HUES6 (cell line): ENCODE measurements at regions not wholly inside any gene's neighbourhood (a gene's known extent, or its start where the extent isn't known, plus 50 kb on each side); places are given as distances from the start of the nearest gene placed in this dataset.

Experiments
- H3K27ac ChIP-seq: 2 replicates; pipeline ENCODE4 v1.7.0; 2013; ENCODE audit warnings: low read depth, mild to moderate bottlenecking, low read length, inconsistent platforms
- H3K27me3 ChIP-seq: 2 replicates; pipeline ENCODE4 v1.6.1; 2013; ENCODE audit warnings: low read length; ENCODE audit not compliant: control insufficient read depth, insufficient read depth
- H3K36me3 ChIP-seq: 2 replicates; pipeline ENCODE4 v1.6.1; 2013; ENCODE audit warnings: low read length; ENCODE audit not compliant: control insufficient read depth, insufficient read depth
- H3K4me1 ChIP-seq: 2 replicates; pipeline ENCODE4 v1.6.1; 2013; ENCODE audit warnings: low read length; ENCODE audit not compliant: control insufficient read depth, insufficient read depth
- H3K4me3 ChIP-seq: 2 replicates; pipeline ENCODE4 v1.5.1; 2013; ENCODE audit warnings: low read depth, low read length
- H3K9ac ChIP-seq: one replicate; pipeline ENCODE4 v1.6.1; 2013; ENCODE audit warnings: mild to moderate bottlenecking, low read length
- H3K9me3 ChIP-seq: 2 replicates; pipeline ENCODE4 v1.6.1; 2013; ENCODE audit warnings: low read depth, low read length; ENCODE audit not compliant: control insufficient read depth, insufficient read depth

DNA sequence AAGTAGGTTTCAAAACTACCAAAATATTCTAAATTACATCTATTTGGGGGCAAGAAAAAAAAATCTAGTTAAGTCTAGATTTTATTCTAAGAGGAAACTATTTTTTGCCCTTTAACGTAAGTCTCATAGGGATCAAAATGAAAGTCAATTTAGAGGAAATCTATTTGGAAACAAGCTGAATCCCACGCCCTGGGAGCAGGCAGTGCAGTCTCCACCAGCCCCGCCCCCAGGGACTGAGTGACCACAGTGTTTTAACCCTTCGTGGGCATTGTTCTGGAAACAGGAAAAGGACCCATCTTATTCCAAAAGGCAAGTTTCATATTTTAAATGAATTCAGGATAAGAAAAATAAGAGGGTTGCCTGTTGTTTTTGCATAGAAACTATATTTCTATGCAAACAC lies 209.7 kb downstream of the SPRY2 start:
- Histone ChIP-seq H3K4me3 (peak overlapping the region; percentile 24; the same call in 1 of the 2 replicates), H3K9ac (no peak overlapping the region)

DNA sequence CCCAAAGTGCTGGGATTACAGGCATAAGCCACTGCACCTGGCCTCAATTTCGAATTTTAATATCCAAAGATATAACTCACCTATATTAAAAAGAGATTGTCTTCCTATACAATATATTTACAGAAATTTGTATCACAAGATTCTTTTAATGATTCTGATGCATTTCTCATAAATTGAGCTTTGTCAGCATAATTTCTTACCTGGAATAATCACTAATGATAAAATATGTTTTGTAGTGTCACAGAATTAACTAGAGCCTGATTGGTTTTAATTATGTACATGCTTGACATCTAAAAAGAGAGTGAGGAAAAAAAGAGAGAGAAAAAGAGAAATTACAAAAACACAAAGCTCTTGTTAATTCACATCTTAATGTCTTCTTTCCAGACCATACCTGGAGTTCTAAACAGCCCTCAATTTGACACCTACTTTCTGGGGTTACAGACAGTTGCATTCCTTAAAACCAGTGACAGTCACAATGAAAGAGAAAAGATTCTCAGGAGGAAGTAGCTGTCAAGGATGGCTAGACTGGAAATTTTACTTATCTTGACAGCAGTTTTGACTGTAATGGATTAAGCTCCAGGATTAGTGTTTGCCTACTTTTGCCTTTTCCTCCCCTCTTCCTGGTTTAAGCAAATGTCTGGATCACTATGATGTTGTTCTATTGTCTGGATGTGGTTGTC lies 214.4 kb downstream of the SPRY2 start:
- peaks cover 32% of the 10 kb centered on the region for H3K4me1 ChIP-seq
- no peak overlapping the region; the same call in 1 of the 2 replicates for H3K27ac ChIP-seq

More for the DNA sequence above, 209.7 kb downstream of the SPRY2 start:
- Histone ChIP-seq H3K9me3 (no peaks in the 10 kb centered on the region), H3K4me1 (peaks cover 60% of the 10 kb centered on the region), H3K27ac (peak overlapping the region; percentile 49; the same call in 1 of the 2 replicates), H3K36me3 (no peaks in the 10 kb centered on the region), H3K27me3 (no peaks in the 10 kb centered on the region)

DNA sequence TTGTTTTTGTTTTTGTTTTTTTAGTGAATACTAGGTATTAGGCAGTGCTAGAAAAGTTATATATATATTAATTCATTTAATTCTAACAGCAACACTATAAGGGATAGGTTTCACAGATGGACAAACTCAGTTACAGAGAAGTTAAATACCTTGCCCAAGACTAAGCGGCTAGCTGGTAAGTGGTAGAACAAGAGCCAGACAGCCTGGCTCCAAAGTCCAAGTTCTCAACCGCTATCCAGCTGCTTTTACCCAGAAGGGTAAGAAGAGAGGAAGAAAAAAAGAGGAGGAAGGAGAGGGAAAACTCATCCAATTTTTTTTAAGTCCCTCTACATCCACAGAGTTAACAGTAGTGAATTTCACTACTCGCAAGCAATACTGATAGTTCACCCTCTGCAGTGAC lies 217.0 kb downstream of the SPRY2 start:
- H3K4me1 ChIP-seq = peaks cover 21% of the 10 kb centered on the region
- H3K4me3 ChIP-seq = no peak overlapping the region
- H3K27ac ChIP-seq = no peak overlapping the region
- no peaks in the 10 kb centered on the region for H3K36me3 ChIP-seq
- H3K9ac ChIP-seq = no peak overlapping the region
- no peaks in the 10 kb centered on the region for H3K27me3 ChIP-seq
- H3K9me3 ChIP-seq = no peaks in the 10 kb centered on the region

More for the DNA sequence above, 214.4 kb downstream of the SPRY2 start:
- no peak overlapping the region for H3K9ac ChIP-seq
- H3K9me3 ChIP-seq = no peaks in the 10 kb centered on the region
- no peak overlapping the region for H3K4me3 ChIP-seq
- no peaks in the 10 kb centered on the region for H3K36me3 ChIP-seq
- H3K27me3 ChIP-seq = no peaks in the 10 kb centered on the region

DNA sequence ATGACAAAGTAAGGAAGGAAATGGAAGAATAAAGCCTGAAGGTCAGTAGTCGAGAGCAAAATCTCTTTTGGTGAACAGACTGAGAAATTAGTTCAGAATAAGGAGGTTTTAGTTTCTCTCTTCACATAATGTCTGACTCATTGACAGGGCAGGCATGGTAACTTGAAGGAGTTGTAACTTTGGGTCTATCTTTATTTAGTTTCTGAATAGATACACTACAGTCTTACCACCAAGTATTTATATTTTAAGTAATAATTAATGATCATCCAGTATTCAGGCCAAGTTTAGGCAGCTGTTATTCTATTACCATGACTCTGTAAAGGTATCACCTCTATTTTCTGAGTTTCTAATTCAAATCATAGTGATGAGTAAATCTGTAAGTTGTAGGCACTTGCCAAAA lies 219.9 kb downstream of the SPRY2 start:
- Histone ChIP-seq H3K4me3 (no peak overlapping the region), H3K9ac (no peak overlapping the region), H3K36me3 (no peaks in the 10 kb centered on the region), H3K4me1 (peaks cover 15% of the 10 kb centered on the region), H3K27ac (no peak overlapping the region), H3K27me3 (no peaks in the 10 kb centered on the region), H3K9me3 (no peaks in the 10 kb centered on the region)

DNA sequence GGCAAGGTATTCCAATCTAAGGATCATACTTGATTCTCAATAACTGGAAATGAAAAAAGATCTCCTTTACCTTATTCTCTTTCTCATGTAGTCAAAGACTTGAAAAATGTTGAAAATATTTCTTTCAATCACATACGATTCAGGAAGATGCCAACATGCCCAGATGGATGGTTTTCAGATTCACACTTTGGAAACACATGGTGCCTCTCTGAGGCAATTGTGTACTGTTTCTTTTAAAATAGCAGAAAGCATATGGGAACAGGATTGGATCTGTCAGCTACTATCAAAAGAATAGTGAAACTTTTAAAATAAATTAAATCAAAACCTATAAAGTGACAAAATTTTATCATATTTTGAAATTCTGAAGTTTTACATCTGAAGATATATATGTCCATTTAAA lies 222.4 kb downstream of the SPRY2 start:
- H3K4me1 ChIP-seq = peaks cover 11% of the 10 kb centered on the region
- no peak overlapping the region for H3K4me3 ChIP-seq
- H3K9me3 ChIP-seq = no peaks in the 10 kb centered on the region
- H3K9ac ChIP-seq = no peak overlapping the region
- no peaks in the 10 kb centered on the region for H3K27me3 ChIP-seq
- no peak overlapping the region for H3K27ac ChIP-seq
- H3K36me3 ChIP-seq = no peaks in the 10 kb centered on the region

DNA sequence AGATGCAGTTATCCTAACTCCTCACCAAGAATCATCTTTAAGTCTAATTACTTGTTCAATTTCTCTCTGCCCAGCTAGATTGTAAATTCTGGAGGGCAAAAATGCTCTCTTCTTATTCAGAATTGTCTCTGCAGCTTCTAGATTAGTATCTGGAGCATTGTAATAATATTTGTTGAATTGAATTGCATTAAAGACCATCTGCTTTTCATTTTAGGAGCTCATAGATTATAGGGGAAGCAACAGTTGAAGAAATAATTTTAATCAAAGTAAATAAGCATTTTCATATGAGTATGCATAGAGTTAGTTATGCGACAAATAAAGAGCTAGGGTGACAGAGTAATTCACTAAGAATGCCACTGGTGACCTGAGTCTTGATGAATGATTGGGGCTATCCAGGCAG lies 222.8 kb downstream of the SPRY2 start:
- H3K27me3 ChIP-seq = no peaks in the 10 kb centered on the region
- H3K27ac ChIP-seq = no peak overlapping the region
- H3K4me1 ChIP-seq = peaks cover 11% of the 10 kb centered on the region
- no peak overlapping the region for H3K9ac ChIP-seq
- no peak overlapping the region for H3K4me3 ChIP-seq
- H3K36me3 ChIP-seq = no peaks in the 10 kb centered on the region
- H3K9me3 ChIP-seq = no peaks in the 10 kb centered on the region

DNA sequence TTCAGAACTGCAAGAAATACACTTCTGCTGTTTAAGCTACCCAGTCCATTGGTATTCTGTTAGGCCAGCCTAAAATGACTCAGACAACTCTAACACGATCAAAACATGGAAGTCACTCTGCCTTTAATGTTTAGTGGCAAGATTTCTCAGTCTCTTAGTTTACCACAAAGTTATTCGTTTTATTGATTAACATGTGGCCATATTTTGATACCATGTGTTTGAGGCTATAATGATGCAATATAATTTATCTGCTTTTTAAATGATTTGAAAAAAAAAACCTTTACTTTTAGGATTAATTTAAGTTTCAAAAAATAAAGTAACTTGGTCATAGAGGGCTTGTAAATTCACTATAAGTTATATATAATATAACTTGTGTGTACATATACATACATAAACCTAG lies 223.4 kb downstream of the SPRY2 start:
- H3K4me3 ChIP-seq = no peak overlapping the region
- no peaks in the 10 kb centered on the region for H3K27me3 ChIP-seq
- peaks cover 11% of the 10 kb centered on the region for H3K4me1 ChIP-seq
- H3K9me3 ChIP-seq = no peaks in the 10 kb centered on the region
- H3K27ac ChIP-seq = no peak overlapping the region
- no peak overlapping the region for H3K9ac ChIP-seq
- H3K36me3 ChIP-seq = no peaks in the 10 kb centered on the region

DNA sequence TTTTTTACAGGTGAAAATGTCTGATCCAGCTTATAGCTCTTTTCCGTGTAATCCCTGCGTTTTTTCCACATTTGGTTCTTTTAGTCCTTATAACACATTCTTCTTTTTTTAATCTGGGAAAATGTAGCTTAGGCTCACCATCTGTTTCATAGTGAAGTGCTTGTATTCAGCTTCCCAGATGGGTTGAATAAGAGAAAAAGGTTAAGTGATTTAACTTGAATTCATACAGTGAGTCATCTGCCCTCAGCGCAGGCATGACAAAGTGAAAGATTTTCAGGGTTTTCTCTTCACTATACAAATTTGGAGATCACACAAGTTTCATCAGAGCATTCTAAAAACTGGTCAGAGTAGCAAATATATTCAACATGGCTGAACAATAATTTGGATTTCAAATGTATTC lies 224.8 kb downstream of the SPRY2 start:
- no peak overlapping the region for H3K4me3 ChIP-seq
- H3K9me3 ChIP-seq = no peaks in the 10 kb centered on the region
- no peaks in the 10 kb centered on the region for H3K36me3 ChIP-seq
- H3K27me3 ChIP-seq = no peaks in the 10 kb centered on the region
- peak overlapping the region; percentile 4 for H3K9ac ChIP-seq
- peaks cover 11% of the 10 kb centered on the region for H3K4me1 ChIP-seq
- H3K27ac ChIP-seq = peak overlapping the region; percentile 51

DNA sequence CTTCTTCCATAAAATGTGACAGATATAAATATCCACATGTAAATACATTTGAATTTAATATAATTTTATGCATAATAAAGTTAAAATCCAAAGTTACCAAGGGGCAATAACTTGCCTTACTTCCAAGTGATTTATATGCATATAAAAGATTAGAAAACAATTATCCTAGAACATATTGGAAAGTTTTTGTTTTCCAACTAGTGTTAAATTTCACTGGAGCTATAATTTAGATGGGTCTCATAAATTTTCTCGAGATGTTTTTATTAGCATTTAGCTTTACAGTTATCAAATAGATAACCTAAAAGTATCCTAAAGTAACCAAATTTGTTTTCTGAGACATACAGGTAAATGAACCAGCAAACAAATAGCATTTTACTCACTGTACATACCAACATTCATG lies 225.3 kb downstream of the SPRY2 start:
- Histone ChIP-seq H3K4me1 (peaks cover 9% of the 10 kb centered on the region), H3K4me3 (no peak overlapping the region), H3K27ac (peak overlapping the region; percentile 51), H3K9ac (peak overlapping the region; percentile 4), H3K27me3 (no peaks in the 10 kb centered on the region), H3K9me3 (no peaks in the 10 kb centered on the region), H3K36me3 (no peaks in the 10 kb centered on the region)

DNA sequence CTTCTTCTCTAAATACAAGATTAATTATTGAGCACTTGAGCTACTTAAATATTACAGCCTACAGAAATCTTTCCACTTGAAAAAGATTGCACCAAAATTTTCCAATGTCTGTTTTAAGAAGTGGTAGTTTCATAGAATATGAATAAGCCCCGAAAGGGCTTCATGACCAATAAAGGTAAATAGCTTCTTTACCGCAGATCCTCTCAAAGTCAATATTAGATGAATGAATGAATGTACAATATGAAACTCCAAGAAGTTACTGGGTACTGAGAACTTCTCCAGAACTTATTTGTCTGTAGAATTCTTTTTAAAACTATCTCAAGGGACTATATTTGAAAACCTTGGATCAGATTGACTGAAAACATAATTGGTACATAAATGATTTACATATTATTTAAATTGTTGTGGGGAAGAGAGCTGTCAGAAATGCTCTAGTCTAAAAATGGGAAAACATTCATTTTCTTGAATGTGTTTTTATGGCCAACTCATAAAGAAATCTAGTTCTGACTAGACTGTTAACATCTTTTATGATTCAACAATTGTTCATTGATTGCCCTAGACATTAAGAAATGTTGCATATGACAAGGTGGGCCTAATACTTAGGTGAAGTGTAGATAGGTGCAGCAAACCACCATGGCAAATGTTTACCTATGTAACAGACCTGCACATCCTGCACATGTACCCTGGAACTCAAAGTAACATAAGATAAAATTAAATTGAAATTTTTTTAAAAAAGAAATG lies 227.0 kb downstream of the SPRY2 start:
- no peaks in the 10 kb centered on the region for H3K9me3 ChIP-seq
- peaks cover 9% of the 10 kb centered on the region for H3K4me1 ChIP-seq
- H3K27ac ChIP-seq = no peak overlapping the region
- H3K9ac ChIP-seq = no peak overlapping the region
- H3K27me3 ChIP-seq = no peaks in the 10 kb centered on the region
- H3K4me3 ChIP-seq = no peak overlapping the region
- H3K36me3 ChIP-seq = no peaks in the 10 kb centered on the region

DNA sequence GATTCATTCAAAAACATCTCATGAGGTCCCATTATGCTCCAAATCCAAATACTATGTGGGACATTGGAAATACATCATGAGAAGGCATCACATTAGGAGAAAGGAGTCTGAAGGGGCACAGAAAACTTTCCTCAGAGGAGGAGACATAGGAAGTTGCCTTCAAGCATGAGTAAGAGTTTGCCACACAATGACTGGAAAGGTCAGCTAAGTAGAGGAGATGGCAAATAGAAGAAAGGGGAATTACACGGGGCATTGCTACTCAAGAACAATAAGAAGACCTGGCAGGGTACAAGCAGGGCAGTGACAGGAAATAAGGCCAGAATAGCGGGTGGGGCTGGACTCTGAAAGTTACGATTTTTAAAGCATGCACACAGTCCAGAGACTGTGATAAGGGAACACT lies 231.6 kb downstream of the SPRY2 start:
- Histone ChIP-seq H3K27me3 (no peaks in the 10 kb centered on the region), H3K4me1 (no peaks in the 10 kb centered on the region), H3K9ac (no peak overlapping the region), H3K27ac (no peak overlapping the region), H3K4me3 (no peak overlapping the region), H3K36me3 (no peaks in the 10 kb centered on the region), H3K9me3 (no peaks in the 10 kb centered on the region)
